HG03558 (cell line): ENCODE measurements at regions not wholly inside any gene's neighbourhood (a gene's known extent, or its start where the extent isn't known, plus 50 kb on each side); places are given as distances from the start of the nearest gene placed in this dataset.

Source experiments
- ATAC-seq: cut with Tn5 transposase; IDR thresholded peaks from one replicate; pipeline ENCODE4 v1.9.1; 2021; ENCODE audit warnings: moderate number of reproducible peaks; ENCODE audit not compliant: unreplicated experiment; ENCODE audit errors: extremely low read depth

DNA sequence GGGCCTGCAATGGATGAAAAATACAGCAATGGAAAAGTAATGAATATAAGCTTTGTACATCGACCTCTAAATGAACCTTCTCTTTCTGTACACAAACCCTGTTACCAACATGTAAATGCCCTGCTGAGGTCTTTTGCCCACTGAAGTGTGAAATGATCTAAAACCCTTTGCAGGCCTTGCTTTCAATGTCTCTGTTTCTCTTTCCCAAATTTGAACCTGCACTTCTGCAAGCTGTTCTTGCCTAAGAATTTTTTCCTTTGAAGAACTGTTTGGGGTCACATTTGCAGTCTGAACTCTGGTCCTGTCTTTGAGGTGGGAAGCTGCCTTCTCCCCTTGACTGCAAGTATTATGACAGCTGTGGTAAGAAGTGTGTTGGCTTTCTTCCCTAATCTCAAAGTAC lies 1237.1 kb downstream of the FAM181B start:
- no peak for ATAC-seq

DNA sequence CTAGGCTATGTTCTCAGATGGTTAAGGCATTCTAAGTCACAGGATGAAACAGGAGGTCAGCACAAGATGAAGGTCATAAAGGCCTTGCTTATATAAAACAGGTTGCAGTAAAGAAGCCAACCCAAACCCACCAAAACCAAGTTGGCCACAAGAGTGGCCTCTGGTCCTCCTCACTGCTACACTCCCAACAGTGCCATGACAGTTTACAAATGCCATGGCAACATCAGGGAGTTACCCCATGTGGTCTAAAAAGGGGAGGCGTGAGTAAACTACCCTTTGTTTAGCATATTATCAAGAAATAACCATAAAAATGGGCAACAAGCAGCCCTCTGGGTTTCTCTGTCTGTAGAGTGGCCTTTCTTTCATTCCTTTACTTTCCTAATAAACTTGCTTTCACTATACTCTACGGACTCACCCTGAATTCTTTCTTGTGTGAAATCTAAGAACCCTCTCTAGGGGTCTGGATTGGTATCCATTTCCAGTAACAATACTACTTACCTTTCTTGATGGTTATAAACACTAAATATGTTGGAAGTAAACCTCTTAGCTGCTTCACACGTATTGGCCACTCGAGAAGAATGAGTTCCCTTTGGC lies 1237.9 kb downstream of the FAM181B start:
- ATAC-seq: no peak

GRCh38 chr11:81494431-81494830 lies 1239.2 kb downstream of the FAM181B start:
- ATAC-seq: no peak

GRCh38 chr11:81492923-81493445 lies 1240.7 kb downstream of the FAM181B start:
- ATAC-seq: no peak

- ATAC-seq: no peak
Measured at GRCh38 chr11:81487109-81487508, 1246.6 kb downstream of the FAM181B start.

GRCh38 chr11:81484196-81484595 lies 1249.5 kb downstream of the FAM181B start:
- ATAC-seq: no peak

- no peak for ATAC-seq
Measured at GRCh38 chr11:81477277-81477676, 1256.4 kb downstream of the FAM181B start.

GRCh38 chr11:81476345-81476744 lies 1257.3 kb downstream of the FAM181B start:
- ATAC-seq: no peak

- no peak for ATAC-seq
Measured at GRCh38 chr11:81472646-81473045, 1261.0 kb downstream of the FAM181B start.

- no peak for ATAC-seq
Measured at GRCh38 chr11:81470446-81470845, 1263.2 kb downstream of the FAM181B start.

DNA sequence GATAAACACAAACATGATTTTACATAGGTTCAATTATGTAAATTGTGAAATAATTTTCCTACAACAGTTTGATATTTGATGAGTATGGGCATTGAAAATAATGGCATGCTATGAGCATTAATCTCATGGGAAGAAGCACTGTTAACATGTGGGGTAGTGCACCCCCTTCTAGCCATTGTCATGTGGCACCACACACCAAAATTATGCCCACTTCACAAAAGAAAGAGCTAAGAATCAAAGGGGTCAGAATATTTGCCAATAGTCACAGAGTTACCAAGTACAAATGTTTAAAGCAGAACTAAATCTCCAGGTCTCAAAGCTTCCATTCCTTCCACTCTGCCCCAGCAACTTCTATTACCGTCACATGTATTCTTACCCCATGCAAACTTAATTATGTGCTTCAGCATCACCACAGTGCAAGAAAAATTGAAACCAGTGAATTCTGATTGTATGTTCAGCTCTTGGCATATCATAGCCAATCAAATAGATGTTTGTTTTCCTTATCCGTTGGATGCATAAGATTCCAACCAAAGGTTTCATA lies 1273.8 kb downstream of the FAM181B start:
- no peak for ATAC-seq

GRCh38 chr11:81449588-81450156 lies 1284.0 kb downstream of the FAM181B start:
- no peak for ATAC-seq

- no peak for ATAC-seq
Measured at GRCh38 chr11:81444297-81444696, 1289.4 kb downstream of the FAM181B start.

- no peak for ATAC-seq
Measured at GRCh38 chr11:81432333-81432732, 1301.3 kb downstream of the FAM181B start.

- no peak for ATAC-seq
Measured at GRCh38 chr11:81424822-81425221, 1308.8 kb downstream of the FAM181B start.

DNA sequence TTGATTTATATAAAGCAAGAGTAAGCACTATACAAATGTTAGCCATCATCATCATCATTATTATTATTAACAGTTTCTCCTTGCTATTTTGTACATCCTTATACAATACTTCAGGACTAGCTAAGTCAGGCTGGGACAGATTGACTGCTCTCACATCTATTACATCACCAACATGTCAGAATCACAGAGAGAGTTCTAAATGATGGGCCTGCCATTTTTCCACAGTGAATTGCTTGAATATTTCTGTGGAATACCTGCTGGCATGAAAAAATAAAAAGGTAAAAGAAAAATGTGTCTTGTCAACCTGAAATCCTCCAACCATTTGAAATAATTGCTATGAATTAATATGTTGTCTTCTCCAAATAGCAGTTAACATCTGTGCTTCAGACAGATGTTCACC lies 1311.3 kb downstream of the FAM181B start:
- no peak for ATAC-seq

DNA sequence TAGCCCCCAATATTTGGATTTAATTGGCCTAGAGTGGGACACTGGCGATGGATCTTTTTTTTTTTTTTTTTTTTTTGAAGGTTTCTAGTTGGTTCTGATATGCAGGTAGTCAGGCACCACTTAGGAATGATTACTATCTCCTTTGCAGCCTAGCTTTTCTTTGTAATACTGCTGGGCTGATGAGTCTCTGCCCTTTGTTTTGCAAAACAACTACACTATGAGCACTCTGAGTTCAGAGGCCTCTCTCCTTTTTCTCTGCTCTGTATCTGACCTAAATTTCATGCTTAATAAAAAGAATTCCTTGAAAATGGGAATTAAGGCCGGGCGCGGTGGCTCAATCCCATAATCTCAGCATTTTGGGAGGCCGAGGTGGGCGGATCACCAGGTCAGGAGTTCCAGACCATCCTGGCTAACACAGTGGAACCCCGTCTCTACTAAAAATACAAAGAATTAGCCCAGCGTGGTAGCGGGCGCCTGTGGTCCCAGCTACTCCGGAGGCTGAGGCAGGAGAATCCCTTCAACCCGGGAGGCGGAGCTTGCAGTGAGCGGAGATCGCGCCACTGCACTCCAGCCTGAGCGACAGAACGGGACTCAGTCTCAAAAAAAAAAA lies 1312.3 kb downstream of the FAM181B start:
- no peak for ATAC-seq

GRCh38 chr11:81420668-81421250 lies 1312.9 kb downstream of the FAM181B start:
- no peak for ATAC-seq

DNA sequence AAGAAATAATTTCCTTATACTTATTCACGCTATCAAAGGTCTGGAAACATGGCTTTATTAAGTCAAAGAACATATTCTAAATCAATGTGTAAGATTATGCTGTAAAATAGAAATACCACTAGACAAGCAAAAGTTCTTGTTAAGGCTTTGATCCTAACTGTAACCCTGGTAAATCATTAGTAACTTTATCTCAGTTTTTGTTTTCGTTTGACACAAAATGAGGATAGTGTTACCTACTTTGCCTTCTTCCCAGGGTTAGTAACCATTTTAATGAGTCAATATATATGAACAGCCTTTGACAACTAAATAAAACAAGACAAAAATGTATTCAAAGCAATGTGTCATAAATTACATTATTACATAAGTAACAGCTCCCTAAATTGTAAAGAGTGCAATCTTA lies 1336.3 kb downstream of the FAM181B start:
- no peak for ATAC-seq

DNA sequence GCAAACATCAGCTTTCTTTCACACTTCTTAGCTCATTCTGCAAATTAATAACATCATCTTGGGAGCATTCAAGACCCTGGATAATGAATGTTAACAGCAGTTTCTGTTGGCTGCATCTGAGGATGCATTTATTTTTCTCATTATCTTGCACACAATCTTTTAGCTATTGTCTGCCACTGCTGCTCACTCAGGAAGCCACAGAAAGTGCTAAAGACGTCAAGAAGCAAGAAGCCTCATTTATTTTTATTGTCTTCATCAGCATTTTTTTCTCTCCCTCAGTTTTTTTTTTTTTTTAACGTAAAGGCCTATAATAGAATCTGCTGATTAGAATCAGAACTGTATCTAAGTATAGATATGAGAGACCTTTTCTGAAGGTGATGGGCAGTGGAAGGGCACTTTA lies 1339.4 kb downstream of the FAM181B start:
- no peak for ATAC-seq

DNA sequence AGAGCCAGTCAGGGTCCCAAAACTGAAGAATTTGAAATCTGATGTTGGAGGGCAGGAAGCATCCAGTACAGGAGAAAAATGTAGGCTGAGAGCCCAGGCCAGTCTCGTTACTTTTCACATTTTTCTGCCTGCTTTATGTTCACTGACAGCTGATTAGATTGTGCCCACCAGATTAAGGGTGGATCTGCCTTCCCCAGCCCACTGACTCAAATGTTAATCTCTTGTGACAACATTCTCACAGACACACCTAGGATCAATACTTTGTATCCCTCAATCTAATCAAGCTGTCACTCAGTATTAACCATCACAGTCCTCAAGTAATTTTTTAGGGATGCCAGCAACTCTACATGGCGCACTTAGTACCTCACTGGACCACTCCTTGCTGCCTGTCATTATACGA lies 1345.3 kb downstream of the FAM181B start:
- ATAC-seq: no peak
